Fibroblast of mammary gland (primary cell): ENCODE measurements at regions not wholly inside any gene's neighbourhood (a gene's known extent, or its start where the extent isn't known, plus 50 kb on each side); places are given as distances from the start of the nearest gene placed in this dataset.

Source experiments
- DNase-seq: peaks from one replicate; pipeline ENCODE4 v3.0.0-alpha.2; 2010; ENCODE audit warnings: low read depth
- H3K4me3 ChIP-seq: 2 replicates; pipeline ENCODE4 v1.5.1; 2011; ENCODE audit warnings: low read depth, mild to moderate bottlenecking, low read length, moderate library complexity; ENCODE audit not compliant: control insufficient read depth
- TF ChIP-seq, protein P1 (sequence below): conservative IDR thresholded peaks from 2 replicates; pipeline ENCODE4 v1.5.1; 2011; ENCODE audit warnings: low read depth, low read length, inconsistent platforms; ENCODE audit not compliant: control insufficient read depth, insufficient read depth

DNA sequence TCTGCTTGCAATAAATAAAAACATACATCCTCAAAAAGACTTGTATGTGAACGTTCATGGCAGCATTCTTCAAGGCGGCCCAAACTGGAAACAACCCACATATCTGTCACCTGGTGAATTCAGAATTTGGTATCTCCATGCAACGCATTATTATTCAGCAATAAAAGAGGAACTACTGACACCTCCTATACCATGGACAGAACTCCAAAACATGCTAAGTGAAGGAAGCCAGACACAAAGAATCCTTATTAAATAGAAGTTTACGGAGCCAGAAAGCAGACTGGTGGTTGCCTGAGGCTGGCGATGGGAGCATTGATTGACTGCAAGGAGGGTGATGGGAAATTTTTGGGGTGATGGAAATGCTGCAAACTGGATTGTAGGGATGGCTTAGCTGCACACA is 530.8 kb upstream of the DPP6 start:
- no peak for DNase-seq
- TF ChIP-seq, protein P1, sequence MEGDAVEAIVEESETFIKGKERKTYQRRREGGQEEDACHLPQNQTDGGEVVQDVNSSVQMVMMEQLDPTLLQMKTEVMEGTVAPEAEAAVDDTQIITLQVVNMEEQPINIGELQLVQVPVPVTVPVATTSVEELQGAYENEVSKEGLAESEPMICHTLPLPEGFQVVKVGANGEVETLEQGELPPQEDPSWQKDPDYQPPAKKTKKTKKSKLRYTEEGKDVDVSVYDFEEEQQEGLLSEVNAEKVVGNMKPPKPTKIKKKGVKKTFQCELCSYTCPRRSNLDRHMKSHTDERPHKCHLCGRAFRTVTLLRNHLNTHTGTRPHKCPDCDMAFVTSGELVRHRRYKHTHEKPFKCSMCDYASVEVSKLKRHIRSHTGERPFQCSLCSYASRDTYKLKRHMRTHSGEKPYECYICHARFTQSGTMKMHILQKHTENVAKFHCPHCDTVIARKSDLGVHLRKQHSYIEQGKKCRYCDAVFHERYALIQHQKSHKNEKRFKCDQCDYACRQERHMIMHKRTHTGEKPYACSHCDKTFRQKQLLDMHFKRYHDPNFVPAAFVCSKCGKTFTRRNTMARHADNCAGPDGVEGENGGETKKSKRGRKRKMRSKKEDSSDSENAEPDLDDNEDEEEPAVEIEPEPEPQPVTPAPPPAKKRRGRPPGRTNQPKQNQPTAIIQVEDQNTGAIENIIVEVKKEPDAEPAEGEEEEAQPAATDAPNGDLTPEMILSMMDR, result no peak
- no peak overlapping the region for H3K4me3 ChIP-seq

DNA sequence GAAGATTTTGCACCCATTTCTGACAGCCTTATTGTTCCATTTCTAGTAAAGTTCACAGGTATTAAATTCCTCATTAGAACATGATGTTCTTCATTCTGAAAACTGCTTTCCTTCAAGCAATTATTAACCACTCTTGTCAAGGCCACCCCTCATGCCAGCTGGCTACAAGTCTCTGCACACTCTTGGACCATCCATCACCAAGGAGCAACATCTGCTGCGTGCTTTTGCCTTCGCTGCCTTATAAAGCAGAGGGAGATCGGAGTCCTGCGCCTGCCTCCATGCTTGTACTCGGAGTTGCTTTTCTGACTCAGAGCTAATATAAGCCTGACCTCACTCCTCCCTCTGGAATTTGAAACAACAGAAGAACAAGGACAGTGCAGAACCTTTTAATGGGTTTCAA is 529.9 kb upstream of the DPP6 start:
- no peak for DNase-seq
- H3K4me3 ChIP-seq, result no peak overlapping the region
- TF ChIP-seq, protein P1, result no peak

DNA sequence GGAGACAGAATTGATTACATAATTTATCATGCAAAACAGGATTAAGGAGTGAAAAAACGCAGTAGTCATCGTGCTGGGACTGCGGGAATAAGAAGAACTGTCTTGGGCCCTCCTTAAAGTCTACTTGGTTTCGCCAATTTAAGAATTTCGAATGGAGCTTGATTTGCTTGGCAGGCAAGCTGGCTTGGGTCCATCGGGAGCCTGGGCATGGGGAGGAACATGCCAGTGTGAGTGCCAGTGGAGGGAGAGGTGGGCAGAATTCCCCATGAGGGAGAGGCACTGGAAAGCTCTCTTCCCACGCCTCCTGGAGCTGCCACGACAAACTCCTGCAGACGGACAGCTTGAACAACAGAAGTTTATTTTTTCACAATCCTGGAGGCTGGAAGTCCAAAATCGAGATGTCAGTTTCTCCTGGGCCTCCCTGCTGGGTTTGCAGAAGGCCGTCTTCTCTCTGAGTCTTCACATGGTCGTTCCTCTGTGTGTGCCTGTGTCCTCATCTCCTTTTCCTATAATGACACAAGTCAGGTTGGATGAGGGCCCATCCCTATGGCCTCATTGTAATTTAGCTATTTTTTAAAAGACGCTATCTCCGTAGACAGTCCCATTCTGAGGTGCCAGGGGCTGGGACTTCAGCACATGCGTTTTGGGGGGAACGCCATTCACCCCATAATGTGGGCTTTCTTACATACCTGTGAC is 528.7 kb upstream of the DPP6 start:
- H3K4me3 ChIP-seq, result no peak overlapping the region
- DNase-seq, result no peak
- TF ChIP-seq, protein P1, result no peak

DNA sequence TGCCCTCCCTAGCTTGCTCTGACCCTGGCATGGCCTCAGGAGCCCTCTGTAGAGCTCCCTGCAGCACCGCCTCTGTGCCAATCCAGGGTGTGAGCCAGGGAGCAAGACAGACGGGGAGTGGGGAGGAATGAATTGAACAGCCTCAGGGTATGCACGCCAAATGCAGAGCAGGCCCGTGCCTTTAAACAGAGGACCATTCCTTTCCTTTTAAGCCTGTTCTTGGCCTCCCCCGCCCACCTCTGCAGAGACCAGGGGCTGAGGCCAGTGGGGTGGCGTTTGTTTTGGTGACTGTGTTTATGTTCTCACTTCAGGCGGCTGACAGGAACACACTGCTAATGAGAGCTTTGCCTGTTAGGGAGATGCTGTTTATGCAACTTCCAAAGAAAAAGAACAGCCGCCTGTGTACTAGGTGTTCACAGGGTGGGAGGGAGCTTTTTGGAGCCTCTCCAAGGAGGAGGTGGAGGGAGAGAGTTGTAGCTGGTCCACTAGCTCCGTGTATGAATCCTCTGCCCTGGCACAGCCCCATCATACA is 528.1 kb upstream of the DPP6 start:
- no peak overlapping the region for H3K4me3 ChIP-seq
- TF ChIP-seq, protein P1, result no peak
- no peak for DNase-seq

DNA sequence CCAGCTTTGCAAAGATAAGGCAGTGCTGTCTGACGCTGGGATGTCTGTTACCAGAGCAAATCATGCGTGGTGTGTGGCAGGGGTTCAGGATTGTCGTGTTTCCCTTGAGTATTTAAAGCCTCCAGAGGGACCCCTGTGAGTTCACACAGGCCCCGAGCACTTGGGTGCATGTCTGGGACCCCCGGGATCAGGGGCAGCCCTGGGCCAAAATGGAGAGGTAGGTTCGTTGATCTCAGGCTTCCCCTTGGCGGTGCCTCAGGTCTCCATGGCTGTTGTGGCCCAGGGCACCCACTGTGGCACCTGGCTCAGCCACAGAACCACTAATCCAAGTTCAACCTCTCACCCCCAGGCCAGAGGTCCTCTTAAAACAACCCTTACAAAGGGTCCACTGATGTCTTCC is 523.1 kb upstream of the DPP6 start:
- no peak overlapping the region for H3K4me3 ChIP-seq
- TF ChIP-seq, protein P1, result no peak
- no peak for DNase-seq

DNA sequence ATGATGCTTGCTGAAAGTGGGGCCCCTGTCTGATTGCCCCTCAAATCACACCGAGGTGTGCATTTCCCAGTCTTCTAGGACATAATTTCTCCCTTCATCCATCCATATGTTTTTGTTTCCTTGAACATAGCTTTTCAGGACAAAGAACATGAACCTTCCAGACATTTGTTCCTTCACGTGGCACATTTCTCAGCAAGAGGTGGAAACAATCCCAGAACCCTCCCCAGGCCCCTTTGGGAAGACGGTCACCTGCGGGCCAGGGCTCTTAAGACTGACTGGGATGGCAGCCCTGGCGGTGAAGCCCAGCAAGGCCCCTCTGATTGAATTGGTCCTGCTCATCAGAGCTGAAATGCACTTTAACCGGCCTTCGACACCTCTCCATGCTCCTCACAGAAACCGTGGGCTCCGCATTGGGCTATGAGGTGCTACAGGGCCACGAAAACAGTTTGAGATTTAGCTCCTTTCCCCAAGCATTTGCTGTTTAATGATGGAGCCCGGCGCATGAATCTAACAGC is 522.5 kb upstream of the DPP6 start:
- no peak overlapping the region for H3K4me3 ChIP-seq
- TF ChIP-seq, protein P1, result no peak
- no peak for DNase-seq
